ENCODE measurements at regions not wholly inside any gene's neighbourhood (a gene's known extent, or its start where the extent isn't known, plus 50 kb on each side); places are given as distances from the start of the nearest gene placed in this dataset.
A peak's percentile ranks its signal among the peaks of the same experiment; 100 is the strongest.

- Histone ChIP-seq H3K4me1 (replicated peaks in 1 of 2; ENCODE audit: control insufficient read depth in 2 of 2, insufficient read depth in 2 of 2, low read length in 2 of 2) (peaks cover 3 to 12% of the 10 kb centered on the region in 2 experiments; a peak in 4 of 5 replicates), H3K9ac (ENCODE audit: insufficient read depth in 1 of 2, low read depth in 2 of 2, low read length in 2 of 2) (no peak overlapping the region), H3K79me2 (ENCODE audit: control insufficient read depth, insufficient read depth, low read length) (no peaks in the 10 kb centered on the region), H4K20me1 (replicated peaks; ENCODE audit: control insufficient read depth, insufficient read depth, low read length) (no peaks in the 10 kb centered on the region), H3K36me3 (ENCODE audit: control insufficient read depth, insufficient read depth, low read length) (no peaks in the 10 kb centered on the region), H3K9me1 (ENCODE audit: control insufficient read depth, insufficient read depth, low read length) (no peaks in the 10 kb centered on the region), H3K4me3 (no peak overlapping the region), H3K4me2 (ENCODE audit: insufficient read depth, low read length) (peak overlapping the region; percentile 39; the same call in 1 of the 2 replicates), H3K27ac (ENCODE audit: extremely low read depth, low read depth, low read length) (peak overlapping the region; percentile 35; the same call in 1 of the 3 replicates), H3K9me3 (replicated peaks; ENCODE audit: control insufficient read depth, insufficient read depth, low read depth, low read length) (no peaks in the 10 kb centered on the region), H3K27me3 (ENCODE audit: control insufficient read depth in 2 of 2, insufficient read depth in 2 of 2, low read length in 2 of 2) (no peaks in the 10 kb centered on the region), H2AFZ (ENCODE audit: low read depth, low read length) (peak overlapping the region; percentile 48; the same call in 1 of the 2 replicates)
- in situ Hi-C loops (cut with MboI) (no loop called here), intact Hi-C loops (cut with micrococcal nuclease) (no loop called here)
- CTCF ChIA-PET (ENCODE audit: low intra/inter-chr PET ratio) = no interaction called here
- FAIRE-seq = peak; percentile 69
- DNase-seq (ENCODE audit: extremely low read depth in 1 of 4, low spot score in 3 of 4) = peak in 1 of 4 experiments; percentile 32
- BruUV-seq (replicated peaks) = no TSS peak
- peak; percentile 78 for ATAC-seq
- POLR2A ChIA-PET = interaction anchor here (0.6 to 1.2 kb wide), 5 partner anchors 10 to 276 kb away, joined by 3 to 4 read pairs (median 3); partner anchors contain the start of gene PGRMC2
- WGBS (ENCODE audit: insufficient coverage, low coverage, missing lambda C conversion rate) = 14% methylated on average over 6 of the region's 6 CpGs
- peak; percentile 82 for TF ChIP-seq JUND (IDR thresholded peaks at IDR 0.05; ENCODE audit: borderline replicate concordance, low read depth, low read length)
- TF ChIP-seq JUND (tag; IDR thresholded peaks at IDR 0.05; ENCODE audit: borderline replicate concordance, low read depth, low read length) = peak; percentile 90; the same call in 2 of the 3 replicates
- TF ChIP-seq, protein P1, sequence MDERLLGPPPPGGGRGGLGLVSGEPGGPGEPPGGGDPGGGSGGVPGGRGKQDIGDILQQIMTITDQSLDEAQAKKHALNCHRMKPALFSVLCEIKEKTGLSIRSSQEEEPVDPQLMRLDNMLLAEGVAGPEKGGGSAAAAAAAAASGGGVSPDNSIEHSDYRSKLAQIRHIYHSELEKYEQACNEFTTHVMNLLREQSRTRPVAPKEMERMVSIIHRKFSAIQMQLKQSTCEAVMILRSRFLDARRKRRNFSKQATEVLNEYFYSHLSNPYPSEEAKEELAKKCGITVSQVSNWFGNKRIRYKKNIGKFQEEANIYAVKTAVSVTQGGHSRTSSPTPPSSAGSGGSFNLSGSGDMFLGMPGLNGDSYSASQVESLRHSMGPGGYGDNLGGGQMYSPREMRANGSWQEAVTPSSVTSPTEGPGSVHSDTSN (CRISPR knock-in tag; IDR thresholded peaks at IDR 0.05; ENCODE audit: low read depth) = no peak
- TF ChIP-seq, protein P1 (tag; conservative IDR thresholded peaks at IDR 0.05; ENCODE audit: low read depth) = peak; percentile 93
- TF ChIP-seq, protein P2, sequence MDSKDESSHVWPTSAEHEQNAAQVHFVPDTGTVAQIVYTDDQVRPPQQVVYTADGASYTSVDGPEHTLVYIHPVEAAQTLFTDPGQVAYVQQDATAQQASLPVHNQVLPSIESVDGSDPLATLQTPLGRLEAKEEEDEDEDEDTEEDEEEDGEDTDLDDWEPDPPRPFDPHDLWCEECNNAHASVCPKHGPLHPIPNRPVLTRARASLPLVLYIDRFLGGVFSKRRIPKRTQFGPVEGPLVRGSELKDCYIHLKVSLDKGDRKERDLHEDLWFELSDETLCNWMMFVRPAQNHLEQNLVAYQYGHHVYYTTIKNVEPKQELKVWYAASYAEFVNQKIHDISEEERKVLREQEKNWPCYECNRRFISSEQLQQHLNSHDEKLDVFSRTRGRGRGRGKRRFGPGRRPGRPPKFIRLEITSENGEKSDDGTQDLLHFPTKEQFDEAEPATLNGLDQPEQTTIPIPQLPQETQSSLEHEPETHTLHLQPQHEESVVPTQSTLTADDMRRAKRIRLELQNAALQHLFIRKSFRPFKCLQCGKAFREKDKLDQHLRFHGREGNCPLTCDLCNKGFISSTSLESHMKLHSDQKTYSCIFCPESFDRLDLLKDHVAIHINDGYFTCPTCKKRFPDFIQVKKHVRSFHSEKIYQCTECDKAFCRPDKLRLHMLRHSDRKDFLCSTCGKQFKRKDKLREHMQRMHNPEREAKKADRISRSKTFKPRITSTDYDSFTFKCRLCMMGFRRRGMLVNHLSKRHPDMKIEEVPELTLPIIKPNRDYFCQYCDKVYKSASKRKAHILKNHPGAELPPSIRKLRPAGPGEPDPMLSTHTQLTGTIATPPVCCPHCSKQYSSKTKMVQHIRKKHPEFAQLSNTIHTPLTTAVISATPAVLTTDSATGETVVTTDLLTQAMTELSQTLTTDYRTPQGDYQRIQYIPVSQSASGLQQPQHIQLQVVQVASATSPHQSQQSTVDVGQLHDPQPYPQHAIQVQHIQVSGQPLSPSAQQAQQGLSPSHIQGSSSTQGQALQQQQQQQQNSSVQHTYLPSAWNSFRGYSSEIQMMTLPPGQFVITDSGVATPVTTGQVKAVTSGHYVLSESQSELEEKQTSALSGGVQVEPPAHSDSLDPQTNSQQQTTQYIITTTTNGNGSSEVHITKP (IDR thresholded peaks at IDR 0.05; ENCODE audit: partially characterized antibody) = no peak
- peak; percentile 73 for TF ChIP-seq FOSL1 (tag; conservative IDR thresholded peaks at IDR 0.05)
- peak; percentile 62 for TF ChIP-seq ARID1B (IDR thresholded peaks at IDR 0.05)
- no peak for TF ChIP-seq ETV5 (CRISPR knock-in tag; IDR thresholded peaks at IDR 0.05; ENCODE audit: low read depth)
- TF ChIP-seq JUN (IDR thresholded peaks at IDR 0.05; ENCODE audit: borderline replicate concordance, low read depth, low read length) = peak; percentile 51; the same call in 1 of the 2 replicates
- TF ChIP-seq JUN (CRISPR knock-in tag; IDR thresholded peaks at IDR 0.05; ENCODE audit: borderline replicate concordance) = no peak
- peak; percentile 96 for TF ChIP-seq MEIS2 (IDR thresholded peaks at IDR 0.05; ENCODE audit: partially characterized antibody)
- TF ChIP-seq CBX8 (IDR thresholded peaks at IDR 0.05; ENCODE audit: borderline replicate concordance, extremely low read depth, low read depth, low read length, poor library complexity, severe bottlenecking) = no peak
- no peak for TF ChIP-seq PHB (CRISPR knock-in tag; IDR thresholded peaks at IDR 0.05)
- peak; percentile 54 for TF ChIP-seq ZNF316 (IDR thresholded peaks at IDR 0.05)
- TF ChIP-seq PKNOX1 (IDR thresholded peaks at IDR 0.05) = peak; percentile 77
Observed at GRCh38 chr4:128393101-128393704, 105.6 kb upstream of the PGRMC2 start.
